OCI-LY7 (cell line): ENCODE measurements at regions not wholly inside any gene's neighbourhood (a gene's known extent, or its start where the extent isn't known, plus 50 kb on each side); places are given as distances from the start of the nearest gene placed in this dataset.

ENCODE experiments used
- EZH2phosphoT487 ChIP-seq: fragments of 200-600 bp; sonication (generic); IDR thresholded peaks from 2 replicates; pipeline ENCODE4 v1.6.1; 2018; ENCODE audit warnings: low read depth, borderline replicate concordance, mild to moderate bottlenecking, mixed run types, antibody characterized with exemption, low read length, moderate library complexity, mixed read lengths
- TF ChIP-seq, protein P1 (sequence below): fragments of 200-600 bp; sonication (generic); conservative IDR thresholded peaks from 2 replicates; pipeline ENCODE4 v1.5.1; 2014; ENCODE audit warnings: mild to moderate bottlenecking, antibody characterized with exemption, low read length, moderate library complexity, mixed read lengths

DNA sequence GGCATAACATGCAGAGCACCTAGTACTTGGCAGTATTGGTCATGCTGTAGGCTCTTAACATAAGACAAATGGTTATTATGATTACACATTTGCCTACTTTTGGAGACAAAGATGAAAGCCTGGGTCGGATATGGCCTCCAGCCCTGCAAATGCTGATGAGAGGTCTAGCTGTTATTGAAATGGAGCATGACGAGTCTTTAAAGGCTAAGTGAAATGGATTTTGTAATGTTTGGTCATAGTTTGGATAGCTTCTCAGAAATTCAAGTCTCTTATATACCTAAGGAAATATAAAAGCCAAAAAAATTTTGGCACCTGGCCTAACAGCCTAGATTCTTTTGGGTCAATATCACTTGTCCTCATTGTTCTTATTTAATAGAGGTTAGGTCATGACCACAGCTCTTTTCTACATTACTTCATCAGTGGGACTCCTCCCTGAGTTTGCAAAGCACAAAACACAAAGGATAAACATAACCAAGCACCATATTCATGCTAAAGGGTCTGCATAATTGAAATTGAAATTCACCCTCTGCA is 69.2 kb upstream of the WLS start:
- TF ChIP-seq, protein P1, sequence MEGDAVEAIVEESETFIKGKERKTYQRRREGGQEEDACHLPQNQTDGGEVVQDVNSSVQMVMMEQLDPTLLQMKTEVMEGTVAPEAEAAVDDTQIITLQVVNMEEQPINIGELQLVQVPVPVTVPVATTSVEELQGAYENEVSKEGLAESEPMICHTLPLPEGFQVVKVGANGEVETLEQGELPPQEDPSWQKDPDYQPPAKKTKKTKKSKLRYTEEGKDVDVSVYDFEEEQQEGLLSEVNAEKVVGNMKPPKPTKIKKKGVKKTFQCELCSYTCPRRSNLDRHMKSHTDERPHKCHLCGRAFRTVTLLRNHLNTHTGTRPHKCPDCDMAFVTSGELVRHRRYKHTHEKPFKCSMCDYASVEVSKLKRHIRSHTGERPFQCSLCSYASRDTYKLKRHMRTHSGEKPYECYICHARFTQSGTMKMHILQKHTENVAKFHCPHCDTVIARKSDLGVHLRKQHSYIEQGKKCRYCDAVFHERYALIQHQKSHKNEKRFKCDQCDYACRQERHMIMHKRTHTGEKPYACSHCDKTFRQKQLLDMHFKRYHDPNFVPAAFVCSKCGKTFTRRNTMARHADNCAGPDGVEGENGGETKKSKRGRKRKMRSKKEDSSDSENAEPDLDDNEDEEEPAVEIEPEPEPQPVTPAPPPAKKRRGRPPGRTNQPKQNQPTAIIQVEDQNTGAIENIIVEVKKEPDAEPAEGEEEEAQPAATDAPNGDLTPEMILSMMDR: no peak
- no peak for TF ChIP-seq EZH2phosphoT487
